HAP-1 (cell line): ENCODE measurements at regions not wholly inside any gene's neighbourhood (a gene's known extent, or its start where the extent isn't known, plus 50 kb on each side); places are given as distances from the start of the nearest gene placed in this dataset.

Experiments
- DNase-seq, 2 experiments: peaks; one replicate each; pipeline ENCODE4 v3.0.0-alpha.2; 2016 to 2020; ENCODE audit warnings: low spot score in 2 of 2
- H3K27me3 ChIP-seq: fragments of 250-450 bp; sonication (Bioruptor Pico); 2 replicates; pipeline ENCODE4 v1.5.1; 2020; ENCODE audit warnings: low read depth, mild to moderate bottlenecking, moderate library complexity
- H3K36me3 ChIP-seq: fragments of 250-450 bp; sonication (Bioruptor Pico); replicated peaks from 2 replicates; pipeline ENCODE4 v1.5.1; 2020; ENCODE audit warnings: mild to moderate bottlenecking
- H3K4me1 ChIP-seq: fragments of 250-450 bp; sonication (Bioruptor Pico); 2 replicates; pipeline ENCODE4 v1.5.1; 2020; ENCODE audit warnings: mild to moderate bottlenecking
- H3K4me3 ChIP-seq: fragments of 250-450 bp; sonication (Bioruptor Pico); 2 replicates; pipeline ENCODE4 v1.5.1; 2020; ENCODE audit warnings: mild to moderate bottlenecking, moderate library complexity
- H3K9me3 ChIP-seq: fragments of 250-450 bp; sonication (Bioruptor Pico); 2 replicates; pipeline ENCODE4 v1.5.1; 2020; ENCODE audit warnings: mild to moderate bottlenecking, moderate library complexity
- in situ Hi-C: fragments of 300-500 bp; cut with MboI; formaldehyde crosslinking; loops from 3 replicates; pipeline ENCODE4 v1.14.3; 2020; ENCODE audit warnings: low sequenced_read_pairs, inconsistent platforms, mixed read lengths

DNA sequence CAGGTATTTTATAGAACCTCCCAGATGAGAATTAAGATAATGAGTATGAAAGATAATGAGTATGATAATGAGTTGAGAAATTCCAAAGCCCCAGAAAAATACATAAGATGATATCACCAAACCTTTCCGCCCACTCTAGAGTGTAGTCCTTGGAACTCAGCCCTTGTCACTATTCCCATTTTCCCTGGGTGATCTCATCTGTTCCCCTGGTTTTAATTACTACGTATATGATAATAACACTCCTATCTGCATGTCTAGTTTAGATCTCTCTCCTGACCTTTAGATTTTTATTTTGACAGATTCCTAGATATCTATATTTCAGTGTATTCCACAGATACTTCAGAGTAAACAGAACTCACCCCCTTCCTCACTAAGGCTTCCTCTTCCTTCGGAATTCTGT is 51.0 kb upstream of the ASIP start:
- no peak for DNase-seq
- Histone ChIP-seq H3K4me1 (no peaks in the 10 kb centered on the region), H3K4me3 (no peak overlapping the region), H3K27me3 (peaks cover 17% of the 10 kb centered on the region), H3K9me3 (no peaks in the 10 kb centered on the region), H3K36me3 (no peaks in the 10 kb centered on the region)
- in situ Hi-C loops = loop anchor here (10.0 kb wide), 1 partner anchor 575 kb away; no protein-coding TSS in a partner anchor

DNA sequence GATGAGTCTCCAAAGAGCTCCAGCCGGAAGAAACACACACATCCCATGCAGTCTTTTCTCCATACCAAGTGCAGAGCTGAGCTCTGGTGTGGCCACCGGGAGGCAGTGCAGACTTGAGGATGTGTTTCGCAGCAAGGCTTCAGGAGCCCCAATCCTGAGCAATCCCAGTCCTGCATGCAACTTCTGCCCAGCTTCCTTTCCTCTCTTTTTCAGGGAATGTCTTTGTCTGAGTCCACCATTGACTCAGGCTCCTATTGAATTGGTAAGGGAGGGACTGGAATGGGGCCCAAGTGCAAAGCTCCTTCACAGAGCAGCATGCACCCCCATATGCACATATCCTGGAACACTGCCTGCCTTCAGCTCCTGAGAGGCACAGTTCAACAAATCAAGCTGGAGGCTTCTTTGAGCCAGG is 50.5 kb upstream of the ASIP start:
- in situ Hi-C loops = loop anchor here (10.0 kb wide), 1 partner anchor 574 kb away; no protein-coding TSS in a partner anchor

More for the DNA sequence above, 50.5 kb upstream of the ASIP start:
- DNase-seq = peak; percentile 68 to 78
- Histone ChIP-seq H3K27me3 (peaks cover 17% of the 10 kb centered on the region), H3K36me3 (no peaks in the 10 kb centered on the region), H3K4me1 (no peaks in the 10 kb centered on the region), H3K4me3 (no peak overlapping the region), H3K9me3 (no peaks in the 10 kb centered on the region)
